GM23338 (cell line): ENCODE measurements at regions not wholly inside any gene's neighbourhood (a gene's known extent, or its start where the extent isn't known, plus 50 kb on each side); places are given as distances from the start of the nearest gene placed in this dataset.
"Not testable (repeated sequence)": the region's sequence is repeated elsewhere in the genome, so short reads cannot be mapped to it uniquely, and the experiment has no call there.

Experiments used
- ATAC-seq: fragments of 200-7000 bp; cut with Tn5 transposase; 3 replicates; pipeline ENCODE4 v1.9.1; 2020
- DNase-seq: peaks from one replicate; pipeline ENCODE4 v3.0.0-alpha.2; 2015; ENCODE audit warnings: low spot score
- H2AFZ ChIP-seq: fragments of 200-600 bp; sonication (generic); 2 replicates; pipeline ENCODE4 v1.8.0; 2016; ENCODE audit warnings: antibody characterized with exemption, mild to moderate bottlenecking, moderate library complexity
- H3F3A ChIP-seq: fragments of 200-600 bp; sonication (generic); replicated peaks from 2 replicates; pipeline ENCODE4 v1.8.0; 2017; ENCODE audit warnings: antibody characterized with exemption, mixed run types, low read depth
- H3K27ac ChIP-seq: fragments of 200-600 bp; sonication (generic); 2 replicates; pipeline ENCODE4 v1.6.1; 2016; ENCODE audit warnings: low read depth
- H3K27me3 ChIP-seq: fragments of 200-600 bp; sonication (generic); 2 replicates; pipeline ENCODE4 v1.8.0; 2016; ENCODE audit warnings: mild to moderate bottlenecking, mixed run types, moderate library complexity; ENCODE audit not compliant: insufficient read depth
- H3K36me3 ChIP-seq: fragments of 200-600 bp; sonication (generic); 2 replicates; pipeline ENCODE4 v1.8.0; 2016; ENCODE audit warnings: mild to moderate bottlenecking; ENCODE audit not compliant: insufficient read depth
- H3K4me1 ChIP-seq: fragments of 200-600 bp; sonication (generic); 2 replicates; pipeline ENCODE4 v1.8.0; 2016; ENCODE audit warnings: mild to moderate bottlenecking, moderate library complexity; ENCODE audit not compliant: insufficient read depth
- H3K4me2 ChIP-seq: fragments of 200-600 bp; sonication (generic); 2 replicates; pipeline ENCODE4 v1.7.1; 2017; ENCODE audit warnings: mixed run types
- H3K4me3 ChIP-seq: fragments of 200-600 bp; sonication (generic); 2 replicates; pipeline ENCODE4 v1.6.1; 2016; ENCODE audit warnings: mixed run types
- H3K79me2 ChIP-seq: fragments of 200-600 bp; sonication (generic); replicated peaks from 2 replicates; pipeline ENCODE4 v1.8.0; 2017; ENCODE audit warnings: mild to moderate bottlenecking; ENCODE audit not compliant: insufficient read depth
- H3K9me2 ChIP-seq: fragments of 200-600 bp; sonication (generic); 2 replicates; pipeline ENCODE4 v1.8.0; 2017; ENCODE audit not compliant: insufficient read depth
- H4K20me1 ChIP-seq: fragments of 200-600 bp; sonication (generic); replicated peaks from 2 replicates; pipeline ENCODE4 v1.8.0; 2017; ENCODE audit warnings: mild to moderate bottlenecking; ENCODE audit not compliant: insufficient read depth
- H3K27ac Mint-ChIP-seq: 2 replicates; pipeline ENCODE4 v1.8.0; 2020; ENCODE audit warnings: inconsistent platforms, mild to moderate bottlenecking, moderate library complexity, mixed read lengths
- H3K27me3 Mint-ChIP-seq: 3 replicates; pipeline ENCODE4 v1.8.0; 2022; ENCODE audit warnings: low read depth, mild to moderate bottlenecking, moderate library complexity, mixed read lengths, inconsistent platforms; ENCODE audit not compliant: insufficient read depth, poor library complexity
- H3K36me3 Mint-ChIP-seq: 3 replicates; pipeline ENCODE4 v1.8.0; 2021; ENCODE audit warnings: low read depth, mild to moderate bottlenecking, inconsistent platforms, moderate library complexity, mixed read lengths
- H3K4me1 Mint-ChIP-seq: 3 replicates; pipeline ENCODE4 v1.8.0; 2020; ENCODE audit warnings: mild to moderate bottlenecking, inconsistent platforms, mixed read lengths
- H3K4me3 Mint-ChIP-seq: 3 replicates; pipeline ENCODE4 v1.8.0; 2021; ENCODE audit warnings: moderate library complexity, mild to moderate bottlenecking, inconsistent platforms, mixed read lengths
- H3K9me3 Mint-ChIP-seq: 3 replicates; pipeline ENCODE4 v1.8.0; 2020; ENCODE audit warnings: moderate library complexity, mild to moderate bottlenecking, inconsistent platforms, mixed read lengths
- CREB1 ChIP-seq: fragments of 250-450 bp; sonication (Bioruptor Pico); IDR thresholded peaks from 2 replicates; pipeline ENCODE4 v1.5.0; 2020; ENCODE audit warnings: low read depth, mild to moderate bottlenecking, moderate library complexity
- EZH2 ChIP-seq: fragments of 200-600 bp; sonication (generic); IDR thresholded peaks from one replicate; pipeline ENCODE4 v1.8.0; 2017; ENCODE audit warnings: antibody characterized with exemption, mild to moderate bottlenecking, low read depth; ENCODE audit not compliant: unreplicated experiment
- EZH2phosphoT487 ChIP-seq: fragments of 200-600 bp; sonication (generic); IDR thresholded peaks from one replicate; pipeline ENCODE4 v1.8.1; 2018; ENCODE audit warnings: antibody characterized with exemption; ENCODE audit not compliant: unreplicated experiment
- JUNB ChIP-seq: IDR thresholded peaks from one replicate; pipeline ENCODE4 v1.6.1; 2016; ENCODE audit warnings: antibody characterized with exemption; ENCODE audit not compliant: unreplicated experiment
- NANOG ChIP-seq: IDR thresholded peaks from 2 replicates; pipeline ENCODE4 v1.6.1; 2016; ENCODE audit warnings: antibody characterized with exemption, borderline replicate concordance
- POLR2AphosphoS5 ChIP-seq: IDR thresholded peaks from 2 replicates; pipeline ENCODE4 v1.6.1; 2016; ENCODE audit warnings: antibody characterized with exemption, low read depth
- STAT1 ChIP-seq: IDR thresholded peaks from one replicate; pipeline ENCODE4 v1.6.1; 2016; ENCODE audit warnings: antibody characterized with exemption; ENCODE audit not compliant: unreplicated experiment
- ZNF331 ChIP-seq: fragments of 250-450 bp; sonication (Bioruptor Pico); IDR thresholded peaks from 2 replicates; pipeline ENCODE4 v1.5.0; 2020; ENCODE audit warnings: low read depth, mild to moderate bottlenecking, moderate library complexity
- TF ChIP-seq, protein P1 (sequence below): IDR thresholded peaks from one replicate; pipeline ENCODE4 v1.6.1; 2018; ENCODE audit warnings: antibody characterized with exemption; ENCODE audit not compliant: unreplicated experiment
- TF ChIP-seq, protein P2 (sequence below): fragments of 250-450 bp; sonication (Bioruptor Pico); IDR thresholded peaks from 2 replicates; pipeline ENCODE4 v1.5.0; 2020; ENCODE audit warnings: mild to moderate bottlenecking, moderate library complexity
- TF ChIP-seq, protein P3 (sequence below), 2 experiments: fragments of 200-600 bp in 1 of 2; sonication (generic) in 1 of 2; conservative IDR thresholded peaks; 2 replicates each; pipeline versions ENCODE4 v1.5.1 to v1.6.1; 2016 to 2017; ENCODE audit warnings: antibody characterized with exemption in 2 of 2, low read depth in 2 of 2, mild to moderate bottlenecking in 2 of 2, moderate library complexity in 1 of 2

DNA sequence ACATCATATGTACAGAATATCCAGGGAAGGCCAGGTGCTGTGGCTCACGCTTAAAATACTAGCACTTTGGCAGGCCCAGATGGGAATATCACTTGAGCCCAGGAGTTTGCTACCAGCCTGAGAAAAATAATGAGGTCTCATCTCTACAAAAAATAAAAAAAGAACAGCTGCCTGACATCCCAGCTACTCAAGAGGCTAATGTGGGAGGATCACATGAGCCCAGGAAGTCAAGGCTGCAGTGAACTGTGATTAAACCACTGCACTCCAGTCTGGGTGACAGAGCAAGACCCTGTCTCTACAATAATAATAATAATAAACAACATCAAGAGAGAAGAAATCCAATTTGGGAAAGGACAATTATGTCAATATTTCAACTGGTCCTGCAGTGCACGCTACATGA, 1433.9 kb downstream of the CDY2B start:
- DNase-seq (no peak), ATAC-seq (no peak)
- Histone ChIP-seq H3K27me3 (no peaks in the 10 kb centered on the region), H2AFZ (no peak overlapping the region), H3K9me2 (no peaks in the 10 kb centered on the region), H3F3A (no peaks in the 10 kb centered on the region), H3K36me3 (no peaks in the 10 kb centered on the region), H3K27ac (no peak overlapping the region), H3K4me2 (no peak overlapping the region), H3K79me2 (no peaks in the 10 kb centered on the region), H3K4me1 (no peaks in the 10 kb centered on the region), H3K4me3 (no peak overlapping the region), H4K20me1 (no peaks in the 10 kb centered on the region)
- H3K4me3 Mint-ChIP-seq = no peak overlapping the region
- no peaks in the 10 kb centered on the region for H3K9me3 Mint-ChIP-seq
- no peak overlapping the region for H3K27ac Mint-ChIP-seq
- H3K27me3 Mint-ChIP-seq = no peaks in the 10 kb centered on the region
- no peak for TF ChIP-seq EZH2
- no peak for TF ChIP-seq EZH2phosphoT487
- TF ChIP-seq, protein P1, sequence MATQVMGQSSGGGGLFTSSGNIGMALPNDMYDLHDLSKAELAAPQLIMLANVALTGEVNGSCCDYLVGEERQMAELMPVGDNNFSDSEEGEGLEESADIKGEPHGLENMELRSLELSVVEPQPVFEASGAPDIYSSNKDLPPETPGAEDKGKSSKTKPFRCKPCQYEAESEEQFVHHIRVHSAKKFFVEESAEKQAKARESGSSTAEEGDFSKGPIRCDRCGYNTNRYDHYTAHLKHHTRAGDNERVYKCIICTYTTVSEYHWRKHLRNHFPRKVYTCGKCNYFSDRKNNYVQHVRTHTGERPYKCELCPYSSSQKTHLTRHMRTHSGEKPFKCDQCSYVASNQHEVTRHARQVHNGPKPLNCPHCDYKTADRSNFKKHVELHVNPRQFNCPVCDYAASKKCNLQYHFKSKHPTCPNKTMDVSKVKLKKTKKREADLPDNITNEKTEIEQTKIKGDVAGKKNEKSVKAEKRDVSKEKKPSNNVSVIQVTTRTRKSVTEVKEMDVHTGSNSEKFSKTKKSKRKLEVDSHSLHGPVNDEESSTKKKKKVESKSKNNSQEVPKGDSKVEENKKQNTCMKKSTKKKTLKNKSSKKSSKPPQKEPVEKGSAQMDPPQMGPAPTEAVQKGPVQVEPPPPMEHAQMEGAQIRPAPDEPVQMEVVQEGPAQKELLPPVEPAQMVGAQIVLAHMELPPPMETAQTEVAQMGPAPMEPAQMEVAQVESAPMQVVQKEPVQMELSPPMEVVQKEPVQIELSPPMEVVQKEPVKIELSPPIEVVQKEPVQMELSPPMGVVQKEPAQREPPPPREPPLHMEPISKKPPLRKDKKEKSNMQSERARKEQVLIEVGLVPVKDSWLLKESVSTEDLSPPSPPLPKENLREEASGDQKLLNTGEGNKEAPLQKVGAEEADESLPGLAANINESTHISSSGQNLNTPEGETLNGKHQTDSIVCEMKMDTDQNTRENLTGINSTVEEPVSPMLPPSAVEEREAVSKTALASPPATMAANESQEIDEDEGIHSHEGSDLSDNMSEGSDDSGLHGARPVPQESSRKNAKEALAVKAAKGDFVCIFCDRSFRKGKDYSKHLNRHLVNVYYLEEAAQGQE = no peak
- TF ChIP-seq, protein P2, sequence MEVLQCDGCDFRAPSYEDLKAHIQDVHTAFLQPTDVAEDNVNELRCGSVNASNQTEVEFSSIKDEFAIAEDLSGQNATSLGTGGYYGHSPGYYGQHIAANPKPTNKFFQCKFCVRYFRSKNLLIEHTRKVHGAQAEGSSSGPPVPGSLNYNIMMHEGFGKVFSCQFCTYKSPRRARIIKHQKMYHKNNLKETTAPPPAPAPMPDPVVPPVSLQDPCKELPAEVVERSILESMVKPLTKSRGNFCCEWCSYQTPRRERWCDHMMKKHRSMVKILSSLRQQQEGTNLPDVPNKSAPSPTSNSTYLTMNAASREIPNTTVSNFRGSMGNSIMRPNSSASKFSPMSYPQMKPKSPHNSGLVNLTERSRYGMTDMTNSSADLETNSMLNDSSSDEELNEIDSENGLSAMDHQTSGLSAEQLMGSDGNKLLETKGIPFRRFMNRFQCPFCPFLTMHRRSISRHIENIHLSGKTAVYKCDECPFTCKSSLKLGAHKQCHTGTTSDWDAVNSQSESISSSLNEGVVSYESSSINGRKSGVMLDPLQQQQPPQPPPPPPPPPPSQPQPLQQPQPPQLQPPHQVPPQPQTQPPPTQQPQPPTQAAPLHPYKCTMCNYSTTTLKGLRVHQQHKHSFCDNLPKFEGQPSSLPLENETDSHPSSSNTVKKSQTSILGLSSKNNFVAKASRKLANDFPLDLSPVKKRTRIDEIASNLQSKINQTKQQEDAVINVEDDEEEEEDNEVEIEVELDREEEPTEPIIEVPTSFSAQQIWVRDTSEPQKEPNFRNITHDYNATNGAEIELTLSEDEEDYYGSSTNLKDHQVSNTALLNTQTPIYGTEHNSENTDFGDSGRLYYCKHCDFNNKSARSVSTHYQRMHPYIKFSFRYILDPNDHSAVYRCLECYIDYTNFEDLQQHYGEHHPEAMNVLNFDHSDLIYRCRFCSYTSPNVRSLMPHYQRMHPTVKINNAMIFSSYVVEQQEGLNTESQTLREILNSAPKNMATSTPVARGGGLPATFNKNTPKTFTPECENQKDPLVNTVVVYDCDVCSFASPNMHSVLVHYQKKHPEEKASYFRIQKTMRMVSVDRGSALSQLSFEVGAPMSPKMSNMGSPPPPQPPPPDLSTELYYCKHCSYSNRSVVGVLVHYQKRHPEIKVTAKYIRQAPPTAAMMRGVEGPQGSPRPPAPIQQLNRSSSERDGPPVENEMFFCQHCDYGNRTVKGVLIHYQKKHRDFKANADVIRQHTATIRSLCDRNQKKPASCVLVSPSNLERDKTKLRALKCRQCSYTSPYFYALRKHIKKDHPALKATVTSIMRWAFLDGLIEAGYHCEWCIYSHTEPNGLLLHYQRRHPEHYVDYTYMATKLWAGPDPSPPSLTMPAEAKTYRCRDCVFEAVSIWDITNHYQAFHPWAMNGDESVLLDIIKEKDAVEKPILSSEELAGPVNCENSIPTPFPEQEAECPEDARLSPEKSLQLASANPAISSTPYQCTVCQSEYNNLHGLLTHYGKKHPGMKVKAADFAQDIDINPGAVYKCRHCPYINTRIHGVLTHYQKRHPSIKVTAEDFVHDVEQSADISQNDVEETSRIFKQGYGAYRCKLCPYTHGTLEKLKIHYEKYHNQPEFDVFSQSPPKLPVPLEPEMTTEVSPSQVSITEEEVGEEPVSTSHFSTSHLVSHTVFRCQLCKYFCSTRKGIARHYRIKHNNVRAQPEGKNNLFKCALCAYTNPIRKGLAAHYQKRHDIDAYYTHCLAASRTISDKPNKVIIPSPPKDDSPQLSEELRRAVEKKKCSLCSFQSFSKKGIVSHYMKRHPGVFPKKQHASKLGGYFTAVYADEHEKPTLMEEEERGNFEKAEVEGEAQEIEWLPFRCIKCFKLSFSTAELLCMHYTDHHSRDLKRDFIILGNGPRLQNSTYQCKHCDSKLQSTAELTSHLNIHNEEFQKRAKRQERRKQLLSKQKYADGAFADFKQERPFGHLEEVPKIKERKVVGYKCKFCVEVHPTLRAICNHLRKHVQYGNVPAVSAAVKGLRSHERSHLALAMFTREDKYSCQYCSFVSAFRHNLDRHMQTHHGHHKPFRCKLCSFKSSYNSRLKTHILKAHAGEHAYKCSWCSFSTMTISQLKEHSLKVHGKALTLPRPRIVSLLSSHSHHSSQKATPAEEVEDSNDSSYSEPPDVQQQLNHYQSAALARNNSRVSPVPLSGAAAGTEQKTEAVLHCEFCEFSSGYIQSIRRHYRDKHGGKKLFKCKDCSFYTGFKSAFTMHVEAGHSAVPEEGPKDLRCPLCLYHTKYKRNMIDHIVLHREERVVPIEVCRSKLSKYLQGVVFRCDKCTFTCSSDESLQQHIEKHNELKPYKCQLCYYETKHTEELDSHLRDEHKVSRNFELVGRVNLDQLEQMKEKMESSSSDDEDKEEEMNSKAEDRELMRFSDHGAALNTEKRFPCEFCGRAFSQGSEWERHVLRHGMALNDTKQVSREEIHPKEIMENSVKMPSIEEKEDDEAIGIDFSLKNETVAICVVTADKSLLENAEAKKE = no peak
- TF ChIP-seq JUNB = no peak
- TF ChIP-seq, protein P3, sequence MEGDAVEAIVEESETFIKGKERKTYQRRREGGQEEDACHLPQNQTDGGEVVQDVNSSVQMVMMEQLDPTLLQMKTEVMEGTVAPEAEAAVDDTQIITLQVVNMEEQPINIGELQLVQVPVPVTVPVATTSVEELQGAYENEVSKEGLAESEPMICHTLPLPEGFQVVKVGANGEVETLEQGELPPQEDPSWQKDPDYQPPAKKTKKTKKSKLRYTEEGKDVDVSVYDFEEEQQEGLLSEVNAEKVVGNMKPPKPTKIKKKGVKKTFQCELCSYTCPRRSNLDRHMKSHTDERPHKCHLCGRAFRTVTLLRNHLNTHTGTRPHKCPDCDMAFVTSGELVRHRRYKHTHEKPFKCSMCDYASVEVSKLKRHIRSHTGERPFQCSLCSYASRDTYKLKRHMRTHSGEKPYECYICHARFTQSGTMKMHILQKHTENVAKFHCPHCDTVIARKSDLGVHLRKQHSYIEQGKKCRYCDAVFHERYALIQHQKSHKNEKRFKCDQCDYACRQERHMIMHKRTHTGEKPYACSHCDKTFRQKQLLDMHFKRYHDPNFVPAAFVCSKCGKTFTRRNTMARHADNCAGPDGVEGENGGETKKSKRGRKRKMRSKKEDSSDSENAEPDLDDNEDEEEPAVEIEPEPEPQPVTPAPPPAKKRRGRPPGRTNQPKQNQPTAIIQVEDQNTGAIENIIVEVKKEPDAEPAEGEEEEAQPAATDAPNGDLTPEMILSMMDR (conservative IDR thresholded peaks at IDR 0.05; ENCODE audit: low read depth in 2 of 2) = no peak
- no peak for TF ChIP-seq NANOG
- TF ChIP-seq CREB1 = no peak
- no peak for TF ChIP-seq ZNF331 (CRISPR knock-in tag)
- TF ChIP-seq POLR2AphosphoS5 = no peak
- TF ChIP-seq STAT1 = no peak
- H3K36me3 Mint-ChIP-seq = no peaks in the 10 kb centered on the region
- H3K4me1 Mint-ChIP-seq = no peaks in the 10 kb centered on the region

DNA sequence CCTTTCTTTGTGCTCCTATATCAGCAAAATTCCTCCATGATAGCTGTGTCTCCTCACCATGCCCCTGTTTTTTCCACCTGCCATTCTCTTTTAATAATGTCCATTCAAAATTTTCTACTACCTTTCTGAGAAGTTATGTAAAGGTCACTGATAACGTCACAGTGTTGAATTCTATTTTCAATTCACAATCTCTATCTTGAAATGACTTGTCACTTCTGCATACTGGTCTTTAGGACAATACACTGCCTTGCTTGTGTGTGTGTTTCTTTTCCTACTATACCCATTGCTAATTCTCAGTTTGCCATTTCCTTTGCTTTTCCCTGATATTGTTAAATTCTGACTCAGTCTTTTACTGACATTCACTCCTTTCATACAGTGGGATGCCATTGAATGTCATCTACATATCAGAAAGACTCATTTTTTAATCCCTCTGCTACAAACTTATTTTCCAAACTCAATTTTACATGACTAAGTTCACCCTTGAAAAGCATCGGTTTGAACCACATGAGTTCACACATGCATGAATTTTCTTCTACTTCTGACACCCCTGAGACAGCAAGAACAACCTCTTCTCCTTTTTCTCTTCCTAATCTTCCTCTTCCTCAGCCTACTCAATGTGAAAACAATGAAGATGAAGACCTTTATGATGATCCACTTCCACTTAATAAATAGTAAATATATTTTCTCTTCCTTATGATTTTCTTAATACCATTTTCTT, 1470.7 kb downstream of the CDY2B start:
- H3K4me3 Mint-ChIP-seq, H4K20me1 ChIP-seq, H3K4me1 ChIP-seq, H3K27me3 Mint-ChIP-seq, H3K27me3 ChIP-seq, H2AFZ ChIP-seq, H3K4me2 ChIP-seq, H3K4me3 ChIP-seq, H3K27ac ChIP-seq, ATAC-seq, H3K36me3 Mint-ChIP-seq, H3K27ac Mint-ChIP-seq, H3K9me2 ChIP-seq, H3K9me3 Mint-ChIP-seq, DNase-seq, H3K4me1 Mint-ChIP-seq, H3K36me3 ChIP-seq, H3K79me2 ChIP-seq, H3F3A ChIP-seq: not testable (repeated sequence)
